ENCODE measurements at regions not wholly inside any gene's neighbourhood (a gene's known extent, or its start where the extent isn't known, plus 50 kb on each side); places are given as distances from the start of the nearest gene placed in this dataset.
A peak's percentile ranks its signal among the peaks of the same experiment; 100 is the strongest.

DNA sequence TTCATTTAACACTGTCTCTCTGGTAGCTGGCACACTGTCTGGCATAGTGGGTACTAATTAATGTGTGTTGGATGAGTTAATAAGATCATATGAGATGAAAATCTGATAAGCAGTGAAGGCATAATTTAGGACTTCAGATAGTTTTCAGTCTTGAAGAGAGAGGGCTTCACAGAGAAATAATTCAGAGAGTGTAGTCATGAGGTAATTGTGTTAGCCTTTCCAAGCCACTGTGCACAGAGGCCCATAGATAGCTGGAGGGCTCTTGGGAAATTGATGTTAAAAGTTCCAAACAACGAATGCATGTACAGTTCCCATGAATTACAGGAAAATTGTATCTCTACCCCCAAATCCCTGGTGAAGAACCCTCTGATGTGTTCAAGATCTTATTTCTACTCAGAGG, 133.8 kb upstream of the HMGA2 start:
- Histone ChIP-seq H3K27ac (no peak overlapping the region), H3K27me3 (no peaks in the 10 kb centered on the region), H3K9me3 (no peaks in the 10 kb centered on the region), H3K36me3 (no peaks in the 10 kb centered on the region), H3K4me3 (no peak overlapping the region), H3K4me1 (no peaks in the 10 kb centered on the region)
- intact Hi-C loops (cut with DNase I): no loop called here
- DNase-seq (ENCODE audit: low spot score in 2 of 2): no peak
- TF ChIP-seq, protein P1, sequence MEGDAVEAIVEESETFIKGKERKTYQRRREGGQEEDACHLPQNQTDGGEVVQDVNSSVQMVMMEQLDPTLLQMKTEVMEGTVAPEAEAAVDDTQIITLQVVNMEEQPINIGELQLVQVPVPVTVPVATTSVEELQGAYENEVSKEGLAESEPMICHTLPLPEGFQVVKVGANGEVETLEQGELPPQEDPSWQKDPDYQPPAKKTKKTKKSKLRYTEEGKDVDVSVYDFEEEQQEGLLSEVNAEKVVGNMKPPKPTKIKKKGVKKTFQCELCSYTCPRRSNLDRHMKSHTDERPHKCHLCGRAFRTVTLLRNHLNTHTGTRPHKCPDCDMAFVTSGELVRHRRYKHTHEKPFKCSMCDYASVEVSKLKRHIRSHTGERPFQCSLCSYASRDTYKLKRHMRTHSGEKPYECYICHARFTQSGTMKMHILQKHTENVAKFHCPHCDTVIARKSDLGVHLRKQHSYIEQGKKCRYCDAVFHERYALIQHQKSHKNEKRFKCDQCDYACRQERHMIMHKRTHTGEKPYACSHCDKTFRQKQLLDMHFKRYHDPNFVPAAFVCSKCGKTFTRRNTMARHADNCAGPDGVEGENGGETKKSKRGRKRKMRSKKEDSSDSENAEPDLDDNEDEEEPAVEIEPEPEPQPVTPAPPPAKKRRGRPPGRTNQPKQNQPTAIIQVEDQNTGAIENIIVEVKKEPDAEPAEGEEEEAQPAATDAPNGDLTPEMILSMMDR (IDR thresholded peaks at IDR 0.05): no peak

DNA sequence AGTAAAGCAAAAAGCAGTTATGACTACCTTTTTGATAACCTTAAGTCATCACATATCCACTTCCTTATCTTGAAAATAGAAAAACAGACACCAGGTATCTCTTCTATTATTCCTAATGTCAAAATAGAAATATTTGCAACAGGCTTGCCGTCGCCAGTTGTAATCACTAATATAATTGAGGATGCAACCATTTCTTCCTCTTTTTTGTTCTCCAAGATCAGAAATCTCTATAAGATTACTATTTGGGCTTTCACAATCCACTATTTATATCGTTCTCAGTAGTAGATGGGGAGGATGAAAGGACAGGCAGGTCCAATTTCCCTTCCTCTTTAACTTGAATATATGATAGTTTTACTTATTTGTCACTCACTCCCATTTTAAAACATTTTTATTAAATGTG, 130.2 kb upstream of the HMGA2 start:
- Histone ChIP-seq H3K36me3 (no peaks in the 10 kb centered on the region), H3K4me1 (no peaks in the 10 kb centered on the region), H3K27ac (no peak overlapping the region), H3K9me3 (no peaks in the 10 kb centered on the region), H3K27me3 (no peaks in the 10 kb centered on the region), H3K4me3 (no peak overlapping the region)
- intact Hi-C loops (cut with DNase I): no loop called here
- no peak for DNase-seq (ENCODE audit: low spot score in 2 of 2)
- TF ChIP-seq, protein P1 (IDR thresholded peaks at IDR 0.05): no peak

GRCh38 chr12:65695113-65695865, 129.0 kb upstream of the HMGA2 start:
- Histone ChIP-seq H3K36me3 (no peaks in the 10 kb centered on the region), H3K9me3 (no peaks in the 10 kb centered on the region), H3K4me3 (no peak overlapping the region), H3K27me3 (no peaks in the 10 kb centered on the region), H3K27ac (no peak overlapping the region), H3K4me1 (no peaks in the 10 kb centered on the region)
- TF ChIP-seq, protein P1 (IDR thresholded peaks at IDR 0.05): no peak
- peak in 1 of 2 donors; percentile 63 for DNase-seq (ENCODE audit: low spot score in 2 of 2)
- intact Hi-C loops (cut with DNase I): no loop called here

- no peak overlapping the region for H3K4me3 ChIP-seq
- H3K27me3 ChIP-seq: no peaks in the 10 kb centered on the region
- intact Hi-C loops (cut with DNase I): no loop called here
- no peaks in the 10 kb centered on the region for H3K4me1 ChIP-seq
- no peaks in the 10 kb centered on the region for H3K9me3 ChIP-seq
- TF ChIP-seq, protein P1 (IDR thresholded peaks at IDR 0.05): no peak
- no peaks in the 10 kb centered on the region for H3K36me3 ChIP-seq
- DNase-seq (ENCODE audit: low spot score in 2 of 2): no peak
- H3K27ac ChIP-seq: no peak overlapping the region
Observed at GRCh38 chr12:65696227-65696626, 128.1 kb upstream of the HMGA2 start.

DNA sequence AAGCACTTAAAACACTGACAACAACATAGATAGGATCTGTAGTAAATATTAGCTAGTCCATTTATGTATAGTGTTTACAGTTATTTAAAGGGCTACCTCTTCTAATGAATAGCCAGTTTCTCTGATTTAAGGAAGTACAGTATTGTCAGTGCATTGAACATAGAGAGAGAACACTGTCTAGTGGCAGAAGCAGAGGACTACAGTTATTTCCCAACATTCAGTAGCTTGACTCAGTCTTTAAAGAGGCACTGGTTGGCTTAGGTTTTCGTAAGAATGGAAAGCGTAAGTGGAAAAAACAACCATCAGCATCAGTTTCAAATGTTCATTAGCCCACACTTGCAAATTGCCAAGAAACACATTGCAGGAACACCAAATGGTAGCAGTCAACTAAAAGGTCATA, 125.0 kb upstream of the HMGA2 start:
- Histone ChIP-seq H3K27me3 (no peaks in the 10 kb centered on the region), H3K27ac (no peak overlapping the region), H3K4me1 (no peaks in the 10 kb centered on the region), H3K4me3 (no peak overlapping the region), H3K9me3 (no peaks in the 10 kb centered on the region), H3K36me3 (no peaks in the 10 kb centered on the region)
- DNase-seq (ENCODE audit: low spot score in 2 of 2): no peak
- TF ChIP-seq, protein P1 (IDR thresholded peaks at IDR 0.05): peak in 1 of 3 experiments; percentile 23
- intact Hi-C loops (cut with DNase I): no loop called here
